GM18909 (cell line): ENCODE measurements at regions not wholly inside any gene's neighbourhood (a gene's known extent, or its start where the extent isn't known, plus 50 kb on each side); places are given as distances from the start of the nearest gene placed in this dataset.

Experiments used
- ATAC-seq: cut with Tn5 transposase; IDR thresholded peaks from one replicate; pipeline ENCODE4 v1.9.1; 2021; ENCODE audit warnings: mild to moderate bottlenecking; ENCODE audit not compliant: unreplicated experiment, poor library complexity

GRCh38 chr15:81987628-81988027 is 58.2 kb downstream of the MEX3B start:
- no peak for ATAC-seq

- ATAC-seq = no peak
Observed at GRCh38 chr15:81983497-81983896, 62.3 kb downstream of the MEX3B start.

- no peak for ATAC-seq
Observed at GRCh38 chr15:81982808-81983207, 63.0 kb downstream of the MEX3B start.

GRCh38 chr15:81981908-81982307 is 63.9 kb downstream of the MEX3B start:
- ATAC-seq = no peak

GRCh38 chr15:81977464-81977863 is 68.4 kb downstream of the MEX3B start:
- no peak for ATAC-seq

GRCh38 chr15:81968691-81969090 is 77.1 kb downstream of the MEX3B start:
- no peak for ATAC-seq

GRCh38 chr15:81966631-81967030 is 79.2 kb downstream of the MEX3B start:
- no peak for ATAC-seq

- no peak for ATAC-seq
Observed at GRCh38 chr15:81962482-81962881, 83.3 kb downstream of the MEX3B start.

GRCh38 chr15:81959196-81959595 is 86.6 kb downstream of the MEX3B start:
- no peak for ATAC-seq

- no peak for ATAC-seq
Observed at GRCh38 chr15:81957698-81958097, 88.1 kb downstream of the MEX3B start.

GRCh38 chr15:81955382-81956062 is 90.3 kb downstream of the MEX3B start:
- no peak for ATAC-seq

- no peak for ATAC-seq
Observed at GRCh38 chr15:81954158-81954783, 91.5 kb downstream of the MEX3B start.

- ATAC-seq = no peak
Observed at GRCh38 chr15:81950841-81951414, 94.9 kb downstream of the MEX3B start.

- no peak for ATAC-seq
Observed at GRCh38 chr15:81948751-81949150, 97.1 kb downstream of the MEX3B start.

GRCh38 chr15:81948222-81948621 is 97.6 kb downstream of the MEX3B start:
- no peak for ATAC-seq

- no peak for ATAC-seq
Observed at GRCh38 chr15:81947548-81947947, 98.3 kb downstream of the MEX3B start.

GRCh38 chr15:81945014-81945615 is 100.7 kb downstream of the MEX3B start:
- no peak for ATAC-seq

GRCh38 chr15:81942655-81943195 is 103.1 kb downstream of the MEX3B start:
- ATAC-seq = no peak

- ATAC-seq = no peak
Observed at GRCh38 chr15:81942157-81942556, 103.7 kb downstream of the MEX3B start.

- ATAC-seq = no peak
Observed at GRCh38 chr15:81941479-81941878, 104.3 kb downstream of the MEX3B start.
